ENCODE measurements at regions not wholly inside any gene's neighbourhood (a gene's known extent, or its start where the extent isn't known, plus 50 kb on each side); places are given as distances from the start of the nearest gene placed in this dataset.
"Not testable (repeated sequence)": the region's sequence is repeated elsewhere in the genome, so short reads cannot be mapped to it uniquely, and the experiment has no call there.

- no peak for DNase-seq (ENCODE audit: low read depth)
- no peak overlapping the region for H3K4me3 ChIP-seq (ENCODE audit: control insufficient read depth, low read depth, low read length)
- no peak for TF ChIP-seq CTCF (IDR thresholded peaks at IDR 0.05; ENCODE audit: control insufficient read depth, insufficient read depth, low read depth, low read length, missing control alignments)
These were observed 86.5 kb upstream of the SYN3 start for GRCh38 chr22:33144721-33145120.

GRCh38 chr22:33142282-33143055 is 84.3 kb upstream of the SYN3 start:
- no peak for DNase-seq (ENCODE audit: low read depth)
- TF ChIP-seq CTCF (IDR thresholded peaks at IDR 0.05; ENCODE audit: control insufficient read depth, insufficient read depth, low read depth, low read length, missing control alignments), result no peak
- H3K4me3 ChIP-seq (ENCODE audit: control insufficient read depth, low read depth, low read length), result no peak overlapping the region

- TF ChIP-seq CTCF (IDR thresholded peaks at IDR 0.05; ENCODE audit: control insufficient read depth, insufficient read depth, low read depth, low read length, missing control alignments), result no peak
- no peak overlapping the region for H3K4me3 ChIP-seq (ENCODE audit: control insufficient read depth, low read depth, low read length)
- DNase-seq (ENCODE audit: low read depth), result no peak
These were observed 81.8 kb upstream of the SYN3 start for GRCh38 chr22:33139937-33140336.

- DNase-seq (ENCODE audit: low read depth); H3K4me3 ChIP-seq (ENCODE audit: control insufficient read depth, low read depth, low read length): not testable (repeated sequence)
These were observed 80.2 kb upstream of the SYN3 start for GRCh38 chr22:33138333-33138732.

GRCh38 chr22:33130473-33130872 is 72.3 kb upstream of the SYN3 start:
- TF ChIP-seq CTCF (IDR thresholded peaks at IDR 0.05; ENCODE audit: control insufficient read depth, insufficient read depth, low read depth, low read length, missing control alignments), result no peak
- DNase-seq (ENCODE audit: low read depth), result no peak

GRCh38 chr22:33129621-33130020 is 71.4 kb upstream of the SYN3 start:
- H3K4me3 ChIP-seq (ENCODE audit: control insufficient read depth, low read depth, low read length), result no peak overlapping the region
- DNase-seq (ENCODE audit: low read depth), result no peak
- no peak for TF ChIP-seq CTCF (IDR thresholded peaks at IDR 0.05; ENCODE audit: control insufficient read depth, insufficient read depth, low read depth, low read length, missing control alignments)

More at GRCh38 chr22:33130473-33130872, 72.3 kb upstream of the SYN3 start:
- H3K4me3 ChIP-seq (ENCODE audit: control insufficient read depth, low read depth, low read length), result no peak overlapping the region

GRCh38 chr22:33126881-33127280 is 68.7 kb upstream of the SYN3 start:
- no peak overlapping the region for H3K4me3 ChIP-seq (ENCODE audit: control insufficient read depth, low read depth, low read length)
- no peak for DNase-seq (ENCODE audit: low read depth)
- no peak for TF ChIP-seq CTCF (IDR thresholded peaks at IDR 0.05; ENCODE audit: control insufficient read depth, insufficient read depth, low read depth, low read length, missing control alignments)

Data from AG09309 (cell line).